ENCODE measurements at regions not wholly inside any gene's neighbourhood (a gene's known extent, or its start where the extent isn't known, plus 50 kb on each side); places are given as distances from the start of the nearest gene placed in this dataset.

DNA sequence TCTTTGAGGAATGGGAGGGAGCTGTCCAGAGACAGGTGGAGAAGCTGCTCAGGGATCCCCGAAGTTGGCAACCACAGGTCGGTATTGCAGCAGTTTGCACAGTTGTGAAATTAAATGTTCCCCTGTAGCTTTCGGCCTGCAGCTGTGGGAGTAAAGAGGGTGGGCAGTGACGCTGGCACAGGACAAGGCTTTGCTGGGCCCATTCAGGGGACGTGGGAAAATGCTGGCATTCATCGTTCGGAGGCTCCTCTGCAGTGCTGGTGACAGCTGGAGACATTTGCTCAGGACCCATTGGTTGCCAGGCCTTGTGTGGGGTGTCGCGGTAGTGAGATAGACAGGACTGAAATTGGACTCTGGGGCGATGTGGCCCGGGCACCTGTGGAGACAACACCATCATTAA is 173.7 kb downstream of the MYCN start:
- ChIA-PET POLR2A (no interaction called here), CTCF (interaction anchor here (0.6 kb wide), 1 partner anchor 27 kb away, joined by 4 read pairs; no protein-coding TSS in a partner anchor)
- Histone ChIP-seq H3K27ac (ENCODE audit: extremely low read depth, low read depth, low read length) (no peak overlapping the region), H3K36me3 (ENCODE audit: control insufficient read depth in 2 of 2, insufficient read depth in 1 of 2, low read length in 2 of 2) (no peaks in the 10 kb centered on the region), H3K9me3 (ENCODE audit: control insufficient read depth, insufficient read depth, low read depth, low read length) (no peaks in the 10 kb centered on the region), H3K4me1 (ENCODE audit: control insufficient read depth, insufficient read depth, low read length) (no peaks in the 10 kb centered on the region), H3K4me3 (ENCODE audit: low read depth, low read length) (no peak overlapping the region)
- TF ChIP-seq ZNF202 (tag by site-specific recombination; IDR thresholded peaks at IDR 0.05; ENCODE audit: borderline replicate concordance): no peak
- no peak for TF ChIP-seq IKZF3 (tag by site-specific recombination; IDR thresholded peaks at IDR 0.05)
- no peak for TF ChIP-seq ZBTB48 (tag by site-specific recombination; IDR thresholded peaks at IDR 0.05)
- TF ChIP-seq ZSCAN4 (tag by site-specific recombination; IDR thresholded peaks at IDR 0.05): no peak
- TF ChIP-seq ZNF133 (tag by site-specific recombination; IDR thresholded peaks at IDR 0.05): no peak
- no peak for TF ChIP-seq ZNF600 (tag by site-specific recombination; IDR thresholded peaks at IDR 0.05)
- no peak for TF ChIP-seq ZNF610 (tag by site-specific recombination; IDR thresholded peaks at IDR 0.05; ENCODE audit: borderline replicate concordance)
- TF ChIP-seq SCRT2 (tag by site-specific recombination; IDR thresholded peaks at IDR 0.05): no peak
- no peak for TF ChIP-seq GFI1B (tag by site-specific recombination; IDR thresholded peaks at IDR 0.05)
- no peak for TF ChIP-seq ZNF391 (tag by site-specific recombination; IDR thresholded peaks at IDR 0.05; ENCODE audit: borderline replicate concordance, low read depth)
- no peak for TF ChIP-seq ZBTB1 (tag by site-specific recombination; IDR thresholded peaks at IDR 0.05)

GRCh38 chr2:16113568-16113967 is 173.2 kb downstream of the MYCN start:
- POLR2A ChIA-PET: no interaction called here
- no peak for TF ChIP-seq TSHZ1 (tag by site-specific recombination; IDR thresholded peaks at IDR 0.05; ENCODE audit: borderline replicate concordance)
- TF ChIP-seq GLI2 (tag by site-specific recombination; IDR thresholded peaks at IDR 0.05; ENCODE audit: borderline replicate concordance, low read depth): no peak
- TF ChIP-seq ZBTB20 (tag by site-specific recombination; IDR thresholded peaks at IDR 0.05): no peak
- TF ChIP-seq ZNF580 (tag by site-specific recombination; IDR thresholded peaks at IDR 0.05): no peak
- no peak for TF ChIP-seq ZNF48 (tag by site-specific recombination; IDR thresholded peaks at IDR 0.05)
- TF ChIP-seq ZSCAN4 (tag by site-specific recombination; IDR thresholded peaks at IDR 0.05): peak; percentile 35; the same call in 1 of the 2 replicates
- CTCF ChIA-PET: no interaction called here
- Histone ChIP-seq H3K4me3 (ENCODE audit: low read depth, low read length) (no peak overlapping the region), H3K9me3 (ENCODE audit: control insufficient read depth, insufficient read depth, low read depth, low read length) (no peaks in the 10 kb centered on the region), H3K36me3 (ENCODE audit: control insufficient read depth in 2 of 2, insufficient read depth in 1 of 2, low read length in 2 of 2) (no peaks in the 10 kb centered on the region), H3K4me1 (ENCODE audit: control insufficient read depth, insufficient read depth, low read length) (no peaks in the 10 kb centered on the region), H3K27ac (ENCODE audit: extremely low read depth, low read depth, low read length) (no peak overlapping the region)
